ENCODE measurements at regions not wholly inside any gene's neighbourhood (a gene's known extent, or its start where the extent isn't known, plus 50 kb on each side); places are given as distances from the start of the nearest gene placed in this dataset.
"Not testable (repeated sequence)": the region's sequence is repeated elsewhere in the genome, so short reads cannot be mapped to it uniquely, and the experiment has no call there.

- not testable (repeated sequence) for H3K27ac Mint-ChIP-seq
- H3K27me3 Mint-ChIP-seq, result peaks cover 23% of the 10 kb centered on the region
Measured at GRCh38 chr1:211890091-211890995, 59.8 kb upstream of the LPGAT1 start.

GRCh38 chr1:211889307-211890090, 58.9 kb upstream of the LPGAT1 start:
- H3K27me3 Mint-ChIP-seq, result peaks cover 23% of the 10 kb centered on the region
- DNase-seq; H3K4me1 Mint-ChIP-seq; ATAC-seq; H3K4me3 Mint-ChIP-seq; H3K36me3 Mint-ChIP-seq (ENCODE audit: low read depth); H3K27ac Mint-ChIP-seq; H3K9me3 ChIP-seq (ENCODE audit: control insufficient read depth, low read length, poor library complexity, severe bottlenecking): not testable (repeated sequence)

More at GRCh38 chr1:211890091-211890995, 59.8 kb upstream of the LPGAT1 start:
- not testable (repeated sequence) for H3K4me1 Mint-ChIP-seq; DNase-seq; H3K36me3 Mint-ChIP-seq (ENCODE audit: low read depth); H3K4me3 Mint-ChIP-seq; ATAC-seq; H3K9me3 ChIP-seq (ENCODE audit: control insufficient read depth, low read length, poor library complexity, severe bottlenecking)

- Mint-ChIP-seq H3K4me1 (peaks cover 9% of the 10 kb centered on the region), H3K36me3 (ENCODE audit: low read depth) (peaks cover 5% of the 10 kb centered on the region), H3K4me3 (no peak overlapping the region), H3K27ac (peak overlapping the region; percentile 54), H3K27me3 (peaks cover 23% of the 10 kb centered on the region)
- no peak for ATAC-seq
- no peaks in the 10 kb centered on the region for H3K9me3 ChIP-seq (ENCODE audit: control insufficient read depth, low read length, poor library complexity, severe bottlenecking)
- DNase-seq, result no peak
Measured at GRCh38 chr1:211886551-211886950, 56.0 kb upstream of the LPGAT1 start.

GRCh38 chr1:211885747-211886522, 55.4 kb upstream of the LPGAT1 start:
- no peaks in the 10 kb centered on the region for H3K9me3 ChIP-seq (ENCODE audit: control insufficient read depth, low read length, poor library complexity, severe bottlenecking)
- no peak overlapping the region for H3K4me3 Mint-ChIP-seq
- peaks cover 23% of the 10 kb centered on the region for H3K27me3 Mint-ChIP-seq
- DNase-seq, result no peak
- peaks cover 5% of the 10 kb centered on the region for H3K36me3 Mint-ChIP-seq (ENCODE audit: low read depth)
- no peak for ATAC-seq
- H3K4me1 Mint-ChIP-seq, result peaks cover 9% of the 10 kb centered on the region
- H3K27ac Mint-ChIP-seq, result no peak overlapping the region

- Mint-ChIP-seq H3K27ac (no peak overlapping the region), H3K4me3 (no peak overlapping the region), H3K4me1 (peaks cover under 1% of the 10 kb centered on the region), H3K27me3 (peaks cover 15% of the 10 kb centered on the region), H3K36me3 (ENCODE audit: low read depth) (peaks cover 2% of the 10 kb centered on the region)
- no peaks in the 10 kb centered on the region for H3K9me3 ChIP-seq (ENCODE audit: control insufficient read depth, low read length, poor library complexity, severe bottlenecking)
- ATAC-seq (no peak), DNase-seq (no peak)
Measured at GRCh38 chr1:211882381-211883004, 51.9 kb upstream of the LPGAT1 start.
